NCI-H345 (cell line): ENCODE measurements at regions not wholly inside any gene's neighbourhood (a gene's known extent, or its start where the extent isn't known, plus 50 kb on each side); places are given as distances from the start of the nearest gene placed in this dataset.
"Not testable (repeated sequence)": the region's sequence is repeated elsewhere in the genome, so short reads cannot be mapped to it uniquely, and the experiment has no call there.

ENCODE experiments used
- DNase-seq: peaks from one replicate; lab custom pipeline; 2025; lab: John Stamatoyannopoulos, UW

- DNase-seq: no peak
Observed at GRCh38 chr10:120755771-120756170, 95.4 kb upstream of the WDR11 start.

- DNase-seq: no peak
Observed at GRCh38 chr10:120760253-120760652, 90.9 kb upstream of the WDR11 start.

GRCh38 chr10:120761951-120762350, 89.2 kb upstream of the WDR11 start:
- no peak for DNase-seq

GRCh38 chr10:120765226-120765803, 85.8 kb upstream of the WDR11 start:
- no peak for DNase-seq

GRCh38 chr10:120768227-120768626, 82.9 kb upstream of the WDR11 start:
- DNase-seq: no peak

GRCh38 chr10:120770496-120770895, 80.7 kb upstream of the WDR11 start:
- no peak for DNase-seq

- DNase-seq: no peak
Observed at GRCh38 chr10:120776442-120776841, 74.7 kb upstream of the WDR11 start.

- DNase-seq: no peak
Observed at GRCh38 chr10:120782336-120782735, 68.8 kb upstream of the WDR11 start.

- no peak for DNase-seq
Observed at GRCh38 chr10:120783098-120783497, 68.1 kb upstream of the WDR11 start.

GRCh38 chr10:120783867-120784266, 67.3 kb upstream of the WDR11 start:
- DNase-seq: no peak

- DNase-seq: no peak
Observed at GRCh38 chr10:120788771-120789170, 62.4 kb upstream of the WDR11 start.

- no peak for DNase-seq
Observed at GRCh38 chr10:120789303-120790203, 61.6 kb upstream of the WDR11 start.

GRCh38 chr10:120791316-120791715, 59.8 kb upstream of the WDR11 start:
- DNase-seq: no peak

- DNase-seq: no peak
Observed at GRCh38 chr10:120793088-120793487, 58.1 kb upstream of the WDR11 start.

GRCh38 chr10:120794390-120794789, 56.8 kb upstream of the WDR11 start:
- DNase-seq: no peak

GRCh38 chr10:120798276-120798675, 52.9 kb upstream of the WDR11 start:
- DNase-seq: not testable (repeated sequence)

- DNase-seq: no peak
Observed at GRCh38 chr10:120799849-120800248, 51.3 kb upstream of the WDR11 start.

GRCh38 chr10:120800528-120801323, 50.4 kb upstream of the WDR11 start:
- no peak for DNase-seq
